HFFc6 (cell line): ENCODE measurements at regions not wholly inside any gene's neighbourhood (a gene's known extent, or its start where the extent isn't known, plus 50 kb on each side); places are given as distances from the start of the nearest gene placed in this dataset.

Experiments used
- DNase-seq: peaks from one replicate; pipeline ENCODE4 v3.0.0-alpha.2; 2018
- H3K27ac Mint-ChIP-seq: 2 replicates; pipeline ENCODE4 v1.8.0; 2020; ENCODE audit warnings: mild to moderate bottlenecking, mixed read lengths
- H3K27me3 Mint-ChIP-seq: 2 replicates; pipeline ENCODE4 v1.8.0; 2021; ENCODE audit warnings: mild to moderate bottlenecking, moderate library complexity, mixed read lengths; ENCODE audit not compliant: insufficient read depth
- H3K36me3 Mint-ChIP-seq: 2 replicates; pipeline ENCODE4 v1.8.0; 2021; ENCODE audit warnings: low read depth, mixed read lengths
- H3K4me1 Mint-ChIP-seq: 2 replicates; pipeline ENCODE4 v1.8.0; 2020; ENCODE audit warnings: low read depth, mixed read lengths
- H3K4me3 Mint-ChIP-seq: 2 replicates; pipeline ENCODE4 v1.8.0; 2020; ENCODE audit warnings: mild to moderate bottlenecking, moderate library complexity, mixed read lengths
- H3K9me3 Mint-ChIP-seq: 2 replicates; pipeline ENCODE4 v1.8.0; 2020; ENCODE audit warnings: mild to moderate bottlenecking, mixed read lengths
- CTCF ChIP-seq: fragments of 200-600 bp; sonication (generic); IDR thresholded peaks from 2 replicates; pipeline ENCODE4 v1.5.0; 2021; ENCODE audit warnings: antibody characterized with exemption, mild to moderate bottlenecking

- peaks cover 9% of the 10 kb centered on the region; the same call in 1 of the 2 replicates for H3K9me3 Mint-ChIP-seq
- no peaks in the 10 kb centered on the region for H3K4me1 Mint-ChIP-seq
- H3K36me3 Mint-ChIP-seq, result no peaks in the 10 kb centered on the region
- TF ChIP-seq CTCF, result no peak
- DNase-seq, result no peak
- H3K27ac Mint-ChIP-seq, result no peak overlapping the region
- no peak overlapping the region for H3K4me3 Mint-ChIP-seq
- H3K27me3 Mint-ChIP-seq, result peaks cover 3% of the 10 kb centered on the region; the same call in 1 of the 2 replicates
Observed at GRCh38 chr2:199216253-199216652, 241.5 kb downstream of the SATB2 start.

- Mint-ChIP-seq H3K4me1 (no peaks in the 10 kb centered on the region), H3K27ac (no peak overlapping the region), H3K27me3 (no peaks in the 10 kb centered on the region; the same call in none of the 2 replicates), H3K9me3 (peaks cover 4% of the 10 kb centered on the region; the same call in 1 of the 2 replicates), H3K4me3 (no peak overlapping the region), H3K36me3 (no peaks in the 10 kb centered on the region)
- no peak for TF ChIP-seq CTCF
- DNase-seq, result no peak
Observed at GRCh38 chr2:199207011-199207410, 250.7 kb downstream of the SATB2 start.

GRCh38 chr2:199206536-199206935 is 251.2 kb downstream of the SATB2 start:
- H3K4me1 Mint-ChIP-seq, result no peaks in the 10 kb centered on the region
- no peak for TF ChIP-seq CTCF
- no peak overlapping the region for H3K27ac Mint-ChIP-seq
- DNase-seq, result no peak
- no peak overlapping the region for H3K4me3 Mint-ChIP-seq
- no peaks in the 10 kb centered on the region; the same call in 1 of the 2 replicates for H3K9me3 Mint-ChIP-seq
- no peaks in the 10 kb centered on the region; the same call in none of the 2 replicates for H3K27me3 Mint-ChIP-seq
- no peaks in the 10 kb centered on the region for H3K36me3 Mint-ChIP-seq

- Mint-ChIP-seq H3K4me1 (no peaks in the 10 kb centered on the region), H3K36me3 (no peaks in the 10 kb centered on the region), H3K9me3 (no peaks in the 10 kb centered on the region), H3K4me3 (no peak overlapping the region), H3K27ac (no peak overlapping the region), H3K27me3 (peaks cover 4% of the 10 kb centered on the region)
- TF ChIP-seq CTCF, result no peak
- DNase-seq, result no peak
Observed at GRCh38 chr2:199202964-199203363, 254.8 kb downstream of the SATB2 start.

GRCh38 chr2:199201539-199201938 is 256.2 kb downstream of the SATB2 start:
- H3K27ac Mint-ChIP-seq, result no peak overlapping the region
- no peak for DNase-seq
- TF ChIP-seq CTCF, result no peak
- H3K4me1 Mint-ChIP-seq, result no peaks in the 10 kb centered on the region
- H3K4me3 Mint-ChIP-seq, result no peak overlapping the region
- H3K9me3 Mint-ChIP-seq, result no peaks in the 10 kb centered on the region
- no peaks in the 10 kb centered on the region for H3K36me3 Mint-ChIP-seq
- H3K27me3 Mint-ChIP-seq, result peaks cover 4% of the 10 kb centered on the region

GRCh38 chr2:199199797-199200196 is 257.9 kb downstream of the SATB2 start:
- H3K27ac Mint-ChIP-seq, result no peak overlapping the region
- no peaks in the 10 kb centered on the region for H3K9me3 Mint-ChIP-seq
- H3K4me3 Mint-ChIP-seq, result no peak overlapping the region

More at GRCh38 chr2:199199797-199200196, 257.9 kb downstream of the SATB2 start:
- no peak for TF ChIP-seq CTCF
- Mint-ChIP-seq H3K27me3 (peaks cover 4% of the 10 kb centered on the region), H3K4me1 (no peaks in the 10 kb centered on the region), H3K36me3 (no peaks in the 10 kb centered on the region)
- no peak for DNase-seq
